HCT116 (cell line): ENCODE measurements at regions not wholly inside any gene's neighbourhood (a gene's known extent, or its start where the extent isn't known, plus 50 kb on each side); places are given as distances from the start of the nearest gene placed in this dataset.

Source experiments
- ATAC-seq: fragments of 200-7000 bp; cut with Tn5 transposase; 2 replicates; pipeline ENCODE4 v1.9.1; 2020; ENCODE audit warnings: mild to moderate bottlenecking, moderate library complexity
- BruUV-seq: library from RNA; stranded (reverse); fragments of 400-500 nt; replicated peaks from 2 replicates; lab custom pipeline; 2021; lab: Mats Ljungman, UMichigan
- CTCF ChIA-PET: fragments of 300-600 bp; sonication (Branson Sonifier 250); formaldehyde crosslinking; loops from one replicate; lab custom pipeline; 2021; ENCODE audit warnings: antibody characterized with exemption; lab: Charles Lee
- POLR2A ChIA-PET: fragments of 300-600, 350-600 bp; sonication (Branson Sonifier 250); formaldehyde crosslinking; loops from one replicate; lab custom pipeline; 2021; ENCODE audit warnings: antibody characterized with exemption; lab: Charles Lee
- RAD21 ChIA-PET, 2 experiments: fragments of 300-600 bp; sonication (Branson Sonifier 250); formaldehyde crosslinking; loops; one replicate each; lab custom pipeline; 2023; ENCODE audit warnings: low total read pairs in 2 of 2; ENCODE audit not compliant: uncharacterized antibody in 2 of 2, unreplicated experiment in 2 of 2, low non-redundant PET in 1 of 2; lab: Charles Lee
- DNase-seq: peaks from one replicate; pipeline ENCODE4 v3.0.0-alpha.2; 2010; ENCODE audit warnings: low read depth, low spot score
- H2AFZ ChIP-seq: fragments of 200-600 bp; shearing (Covaris generic), sonication (generic); 2 replicates; pipeline ENCODE4 v1.6.1; 2017; ENCODE audit warnings: low read depth, mixed run types, mixed read lengths, antibody characterized with exemption, low read length; ENCODE audit not compliant: poor library complexity, severe bottlenecking
- H3K27ac ChIP-seq: 2 replicates; pipeline ENCODE4 v1.5.1; 2012; ENCODE audit warnings: low read depth, low read length
- H3K27me3 ChIP-seq: fragments of 200-600 bp; sonication (generic); 2 replicates; pipeline ENCODE4 v1.6.1; 2016; ENCODE audit warnings: mixed run types, low read length, mixed read lengths; ENCODE audit not compliant: insufficient read depth
- H3K36me3 ChIP-seq, 2 experiments: fragments of 200-500 bp in 1 of 2; fragments of 200-600 bp in 1 of 2; sonication (Bioruptor generic) in 1 of 2; sonication (generic) in 1 of 2; 2 replicates each; pipeline versions ENCODE4 v1.5.1 to v1.6.1; 2014 to 2016; ENCODE audit warnings: low read length in 2 of 2, inconsistent platforms in 1 of 2, mixed read lengths in 1 of 2, mixed run types in 1 of 2; ENCODE audit not compliant: insufficient read depth in 2 of 2, control insufficient read depth in 1 of 2
- H3K4me1 ChIP-seq, 2 experiments: fragments of 200-600 bp in 1 of 2; sonication (generic) in 1 of 2; 2 replicates each; pipeline versions ENCODE4 v1.5.1 to v1.6.1; 2012 to 2017; ENCODE audit warnings: low read length in 2 of 2, inconsistent platforms in 1 of 2, mild to moderate bottlenecking in 1 of 2, mixed read lengths in 1 of 2, mixed run types in 1 of 2, moderate library complexity in 1 of 2; ENCODE audit not compliant: insufficient read depth in 2 of 2, control insufficient read depth in 1 of 2
- H3K4me2 ChIP-seq: fragments of 200-600 bp; sonication (generic); 2 replicates; pipeline ENCODE4 v1.6.1; 2017; ENCODE audit warnings: mixed run types, low read length, mixed read lengths
- H3K4me3 ChIP-seq, 2 experiments: fragments of 200-600 bp in 1 of 2; sonication (generic) in 1 of 2; replicated peaks in 1 of 2; 2 replicates each; pipeline ENCODE4 v1.5.1; 2011 to 2016; ENCODE audit warnings: low read length in 2 of 2, control low read depth in 1 of 2, low read depth in 1 of 2, mild to moderate bottlenecking in 1 of 2, mixed read lengths in 1 of 2, mixed run types in 1 of 2
- H3K79me2 ChIP-seq: fragments of 200-600 bp; sonication (generic); 2 replicates; pipeline ENCODE4 v1.6.1; 2017; ENCODE audit warnings: mild to moderate bottlenecking, mixed run types, low read length, moderate library complexity, mixed read lengths; ENCODE audit not compliant: insufficient read depth
- H3K9ac ChIP-seq: fragments of 200-600 bp; sonication (generic); 2 replicates; pipeline ENCODE4 v1.6.1; 2016; ENCODE audit warnings: low read length, mixed read lengths
- H3K9me2 ChIP-seq: fragments of 200-600 bp; sonication (generic), shearing (Covaris generic); 2 replicates; pipeline ENCODE4 v1.6.1; 2017; ENCODE audit warnings: mixed run types, mild to moderate bottlenecking, moderate library complexity; ENCODE audit not compliant: insufficient read depth
- H3K9me3 ChIP-seq, 2 experiments: fragments of 200-500 bp in 1 of 2; fragments of 200-600 bp in 1 of 2; sonication (Bioruptor generic) in 1 of 2; sonication (generic) in 1 of 2; 2 replicates each; pipeline ENCODE4 v1.6.1; 2014 to 2017; ENCODE audit warnings: low read length in 2 of 2, mixed read lengths in 2 of 2, inconsistent platforms in 1 of 2, low read depth in 1 of 2, mild to moderate bottlenecking in 1 of 2, mixed run types in 1 of 2, moderate library complexity in 1 of 2; ENCODE audit not compliant: control insufficient read depth in 1 of 2, insufficient read depth in 1 of 2
- H4K20me1 ChIP-seq: fragments of 200-600 bp; sonication (generic), shearing (Covaris generic); 2 replicates; pipeline ENCODE4 v1.6.1; 2017; ENCODE audit warnings: mixed run types, mild to moderate bottlenecking, moderate library complexity; ENCODE audit not compliant: insufficient read depth
- ATF3 ChIP-seq: IDR thresholded peaks from 2 replicates; pipeline ENCODE4 v1.6.1; 2012
- CEBPB ChIP-seq: IDR thresholded peaks from 2 replicates; pipeline ENCODE4 v1.6.1; 2012; ENCODE audit warnings: low read depth
- EGR1 ChIP-seq: IDR thresholded peaks from 2 replicates; pipeline ENCODE4 v1.6.1; 2012; ENCODE audit warnings: low read depth
- ELF1 ChIP-seq: IDR thresholded peaks from 2 replicates; pipeline ENCODE4 v1.6.1; 2012; ENCODE audit warnings: low read depth, borderline replicate concordance
- FOSL1 ChIP-seq: IDR thresholded peaks from 2 replicates; pipeline ENCODE4 v1.6.1; 2012; ENCODE audit warnings: low read depth
- MAX ChIP-seq: IDR thresholded peaks from 2 replicates; pipeline ENCODE4 v1.6.1; 2012
- POLR2A ChIP-seq: IDR thresholded peaks from 2 replicates; pipeline ENCODE4 v1.7.0; 2011; ENCODE audit warnings: borderline replicate concordance; ENCODE audit not compliant: insufficient read depth, insufficient read length; ENCODE audit errors: extremely low read depth
- POLR2AphosphoS5 ChIP-seq: IDR thresholded peaks from 2 replicates; pipeline ENCODE4 v1.6.1; 2011; ENCODE audit warnings: mild to moderate bottlenecking, low read depth, low read length, moderate library complexity
- SIN3A ChIP-seq: IDR thresholded peaks from 2 replicates; pipeline ENCODE4 v1.6.1; 2012; ENCODE audit warnings: low read depth
- SP1 ChIP-seq: IDR thresholded peaks from 2 replicates; pipeline ENCODE4 v1.6.1; 2012; ENCODE audit warnings: low read depth
- TCF7L2 ChIP-seq: IDR thresholded peaks from 2 replicates; pipeline ENCODE4 v1.7.0; 2011; ENCODE audit warnings: borderline replicate concordance, inconsistent platforms; ENCODE audit not compliant: insufficient read depth, insufficient read length; ENCODE audit errors: extremely low read depth
- YY1 ChIP-seq: IDR thresholded peaks from 2 replicates; pipeline ENCODE4 v1.6.1; 2011; ENCODE audit warnings: low read length, low read depth, moderate library complexity, mild to moderate bottlenecking; ENCODE audit not compliant: insufficient replicate concordance; ENCODE audit errors: extremely low read depth
- ZFX ChIP-seq: fragments of 450-650 bp; IDR thresholded peaks from 2 replicates; pipeline ENCODE4 v1.6.1; 2017
- ZNF274 ChIP-seq: fragments of 200-500 bp; sonication (Bioruptor generic); IDR thresholded peaks from 2 replicates; pipeline ENCODE4 v1.6.1; 2014; ENCODE audit warnings: mild to moderate bottlenecking, low read depth, low read length, inconsistent platforms
- intact Hi-C: fragments of 100-400 bp; cut with micrococcal nuclease; formaldehyde crosslinking; loops from 2 replicates; pipeline ENCODE4 v1.10.0; 2022
- TF ChIP-seq, protein P1 (sequence below), 3 experiments: fragments of 200-600 bp in 1 of 3; sonication (generic) in 1 of 3; IDR thresholded peaks in 2 of 3; conservative IDR thresholded peaks in 1 of 3; 2 replicates each; pipeline ENCODE4 v1.5.1; 2012 to 2017; ENCODE audit warnings: low read depth in 2 of 3, low read length in 2 of 3, antibody characterized with exemption in 1 of 3, borderline replicate concordance in 1 of 3, control low read depth in 1 of 3, mild to moderate bottlenecking in 1 of 3, mixed read lengths in 1 of 3, mixed run types in 1 of 3, moderate library complexity in 1 of 3; ENCODE audit not compliant: insufficient read depth in 1 of 3
- TF ChIP-seq, protein P2 (sequence below): IDR thresholded peaks from 2 replicates; pipeline ENCODE4 v1.6.1; 2012; ENCODE audit warnings: low read depth

GRCh38 chr2:82752396-82752795 lies 1706.7 kb downstream of the SUCLG1 start:
- POLR2A ChIA-PET: no interaction called here
- H3K27me3 ChIP-seq: no peaks in the 10 kb centered on the region
- intact Hi-C loops: no loop called here
- H4K20me1 ChIP-seq: no peaks in the 10 kb centered on the region
- DNase-seq (no peak), ATAC-seq (no peak)
- TF ChIP-seq POLR2AphosphoS5 (no peak), CEBPB (no peak), ZNF274 (no peak), ZFX (no peak), SP1 (no peak), TCF7L2 (no peak), SIN3A (no peak), YY1 (no peak), POLR2A (no peak), EGR1 (no peak), FOSL1 (no peak), MAX (no peak), ATF3 (no peak), ELF1 (no peak)
- TF ChIP-seq, protein P1, sequence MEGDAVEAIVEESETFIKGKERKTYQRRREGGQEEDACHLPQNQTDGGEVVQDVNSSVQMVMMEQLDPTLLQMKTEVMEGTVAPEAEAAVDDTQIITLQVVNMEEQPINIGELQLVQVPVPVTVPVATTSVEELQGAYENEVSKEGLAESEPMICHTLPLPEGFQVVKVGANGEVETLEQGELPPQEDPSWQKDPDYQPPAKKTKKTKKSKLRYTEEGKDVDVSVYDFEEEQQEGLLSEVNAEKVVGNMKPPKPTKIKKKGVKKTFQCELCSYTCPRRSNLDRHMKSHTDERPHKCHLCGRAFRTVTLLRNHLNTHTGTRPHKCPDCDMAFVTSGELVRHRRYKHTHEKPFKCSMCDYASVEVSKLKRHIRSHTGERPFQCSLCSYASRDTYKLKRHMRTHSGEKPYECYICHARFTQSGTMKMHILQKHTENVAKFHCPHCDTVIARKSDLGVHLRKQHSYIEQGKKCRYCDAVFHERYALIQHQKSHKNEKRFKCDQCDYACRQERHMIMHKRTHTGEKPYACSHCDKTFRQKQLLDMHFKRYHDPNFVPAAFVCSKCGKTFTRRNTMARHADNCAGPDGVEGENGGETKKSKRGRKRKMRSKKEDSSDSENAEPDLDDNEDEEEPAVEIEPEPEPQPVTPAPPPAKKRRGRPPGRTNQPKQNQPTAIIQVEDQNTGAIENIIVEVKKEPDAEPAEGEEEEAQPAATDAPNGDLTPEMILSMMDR (IDR thresholded peaks at IDR 0.05 in 2 of 3, conservative IDR thresholded peaks at IDR 0.05 in 1 of 3; ENCODE audit: borderline replicate concordance in 1 of 3, insufficient read depth in 1 of 3, low read depth in 2 of 3, low read length in 2 of 3): no peak
- TF ChIP-seq, protein P2, sequence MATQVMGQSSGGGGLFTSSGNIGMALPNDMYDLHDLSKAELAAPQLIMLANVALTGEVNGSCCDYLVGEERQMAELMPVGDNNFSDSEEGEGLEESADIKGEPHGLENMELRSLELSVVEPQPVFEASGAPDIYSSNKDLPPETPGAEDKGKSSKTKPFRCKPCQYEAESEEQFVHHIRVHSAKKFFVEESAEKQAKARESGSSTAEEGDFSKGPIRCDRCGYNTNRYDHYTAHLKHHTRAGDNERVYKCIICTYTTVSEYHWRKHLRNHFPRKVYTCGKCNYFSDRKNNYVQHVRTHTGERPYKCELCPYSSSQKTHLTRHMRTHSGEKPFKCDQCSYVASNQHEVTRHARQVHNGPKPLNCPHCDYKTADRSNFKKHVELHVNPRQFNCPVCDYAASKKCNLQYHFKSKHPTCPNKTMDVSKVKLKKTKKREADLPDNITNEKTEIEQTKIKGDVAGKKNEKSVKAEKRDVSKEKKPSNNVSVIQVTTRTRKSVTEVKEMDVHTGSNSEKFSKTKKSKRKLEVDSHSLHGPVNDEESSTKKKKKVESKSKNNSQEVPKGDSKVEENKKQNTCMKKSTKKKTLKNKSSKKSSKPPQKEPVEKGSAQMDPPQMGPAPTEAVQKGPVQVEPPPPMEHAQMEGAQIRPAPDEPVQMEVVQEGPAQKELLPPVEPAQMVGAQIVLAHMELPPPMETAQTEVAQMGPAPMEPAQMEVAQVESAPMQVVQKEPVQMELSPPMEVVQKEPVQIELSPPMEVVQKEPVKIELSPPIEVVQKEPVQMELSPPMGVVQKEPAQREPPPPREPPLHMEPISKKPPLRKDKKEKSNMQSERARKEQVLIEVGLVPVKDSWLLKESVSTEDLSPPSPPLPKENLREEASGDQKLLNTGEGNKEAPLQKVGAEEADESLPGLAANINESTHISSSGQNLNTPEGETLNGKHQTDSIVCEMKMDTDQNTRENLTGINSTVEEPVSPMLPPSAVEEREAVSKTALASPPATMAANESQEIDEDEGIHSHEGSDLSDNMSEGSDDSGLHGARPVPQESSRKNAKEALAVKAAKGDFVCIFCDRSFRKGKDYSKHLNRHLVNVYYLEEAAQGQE: no peak
- no peak overlapping the region for H3K4me2 ChIP-seq
- no peaks in the 10 kb centered on the region for H3K36me3 ChIP-seq
- 0 out of 2 replicates have a peak, but pooled peaks cover 2% of the 10 kb centered on the region for H3K9me2 ChIP-seq
- H3K79me2 ChIP-seq: no peaks in the 10 kb centered on the region
- no TSS peak for BruUV-seq
- H3K27ac ChIP-seq: no peak overlapping the region
- no peaks in the 10 kb centered on the region for H3K4me1 ChIP-seq
- H2AFZ ChIP-seq: no peak overlapping the region
- CTCF ChIA-PET: no interaction called here
- RAD21 ChIA-PET: no interaction called here
- no peak overlapping the region for H3K9ac ChIP-seq
- peaks cover 0 to 13% of the 10 kb centered on the region in 2 experiments; a peak in 2 of 4 replicates for H3K9me3 ChIP-seq
- H3K4me3 ChIP-seq: no peak overlapping the region
